SH-SY5Y (cell line): ENCODE measurements at regions not wholly inside any gene's neighbourhood (a gene's known extent, or its start where the extent isn't known, plus 50 kb on each side); places are given as distances from the start of the nearest gene placed in this dataset.

Source experiments
- GATA2 ChIP-seq: IDR thresholded peaks from 2 replicates; pipeline ENCODE4 v1.6.1; 2011; ENCODE audit warnings: mild to moderate bottlenecking, low read depth, low read length
- GATA3 ChIP-seq: IDR thresholded peaks from 2 replicates; pipeline ENCODE4 v1.6.1; 2011; ENCODE audit warnings: low read depth, mild to moderate bottlenecking, low read length, moderate library complexity

DNA sequence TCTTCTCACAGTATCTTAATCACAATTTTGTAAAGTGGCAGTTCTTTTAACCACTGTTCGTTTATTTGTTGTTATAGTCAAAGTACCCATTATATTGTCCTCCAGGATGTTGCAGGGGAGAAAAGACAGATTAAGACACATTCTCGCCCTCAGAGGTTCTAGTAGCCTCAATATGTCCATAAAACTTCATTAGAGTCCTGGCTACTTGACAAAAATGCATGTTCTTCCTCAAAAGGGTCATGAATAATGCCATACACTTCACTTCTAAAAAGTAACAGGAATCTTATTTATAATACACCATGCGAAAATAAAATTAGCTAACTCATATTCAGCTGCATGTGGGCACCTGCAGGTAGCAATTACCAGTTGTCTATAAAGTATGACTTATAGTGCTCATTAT is 109.3 kb upstream of the ANK3 start:
- no peak for TF ChIP-seq GATA3
- no peak for TF ChIP-seq GATA2
